H1 (cell line): ENCODE measurements at regions not wholly inside any gene's neighbourhood (a gene's known extent, or its start where the extent isn't known, plus 50 kb on each side); places are given as distances from the start of the nearest gene placed in this dataset.

Source experiments
- BRCA1 ChIP-seq: IDR thresholded peaks from 2 replicates; pipeline ENCODE4 v1.6.1; 2012; ENCODE audit warnings: low read depth, low read length, improper control_type of control experiment
- CREB1 ChIP-seq: IDR thresholded peaks from 2 replicates; pipeline ENCODE4 v1.6.1; 2012; ENCODE audit warnings: inconsistent platforms
- EP300 ChIP-seq, 2 experiments: IDR thresholded peaks; 1 replicate in 1 of 2; 2 replicates in 1 of 2; pipeline ENCODE4 v1.6.1; 2011 to 2012; ENCODE audit warnings: low read depth in 2 of 2, low read length in 2 of 2, mild to moderate bottlenecking in 2 of 2, borderline replicate concordance in 1 of 2, inconsistent platforms in 1 of 2, moderate library complexity in 1 of 2

DNA sequence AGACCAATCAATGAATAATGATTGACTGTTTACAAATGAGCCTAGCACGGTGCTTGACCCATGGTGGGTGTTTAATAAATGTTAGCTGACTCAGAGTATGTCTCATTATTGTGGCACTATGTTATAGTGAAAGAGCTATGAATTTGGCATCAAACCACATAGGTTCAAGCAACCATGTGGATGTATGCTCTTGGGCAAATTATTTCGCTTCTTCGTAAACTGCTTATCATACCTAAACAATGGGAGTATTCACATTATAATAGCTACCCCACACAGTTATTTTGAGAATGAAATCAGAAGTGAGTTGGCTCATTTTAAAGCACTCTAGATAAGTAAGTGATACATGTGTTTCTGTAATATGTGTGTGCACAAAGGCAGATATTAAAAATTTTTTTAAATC is 118.7 kb upstream of the HSD17B12 start:
- TF ChIP-seq BRCA1: no peak
- TF ChIP-seq CREB1: no peak
- no peak for TF ChIP-seq EP300 (IDR thresholded peaks at IDR 0.05; ENCODE audit: borderline replicate concordance in 1 of 2, low read depth in 2 of 2, low read length in 2 of 2)
